ENCODE measurements at regions not wholly inside any gene's neighbourhood (a gene's known extent, or its start where the extent isn't known, plus 50 kb on each side); places are given as distances from the start of the nearest gene placed in this dataset.

- DNase-seq (ENCODE audit: low read depth) = no peak
- TF ChIP-seq MYC (IDR thresholded peaks at IDR 0.05; ENCODE audit: low read depth, low read length) = no peak
- TF ChIP-seq MAX (IDR thresholded peaks at IDR 0.05; ENCODE audit: low read depth, low read length) = no peak
- no peak for TF ChIP-seq POLR2A (IDR thresholded peaks at IDR 0.05; ENCODE audit: extremely low read depth, insufficient read length)
- no peak for TF ChIP-seq CTCF (IDR thresholded peaks at IDR 0.05; ENCODE audit: low read depth, low read length)
- H3K4me3 ChIP-seq (ENCODE audit: low read depth, low read length) = no peak overlapping the region
Measured at GRCh38 chrX:137646472-137646871, 80.5 kb downstream of the ZIC3 start.

- DNase-seq (ENCODE audit: low read depth) = no peak
- TF ChIP-seq MYC (IDR thresholded peaks at IDR 0.05; ENCODE audit: low read depth, low read length) = no peak
- TF ChIP-seq POLR2A (IDR thresholded peaks at IDR 0.05; ENCODE audit: extremely low read depth, insufficient read length) = no peak
- no peak for TF ChIP-seq CTCF (IDR thresholded peaks at IDR 0.05; ENCODE audit: low read depth, low read length)
- no peak for TF ChIP-seq MAX (IDR thresholded peaks at IDR 0.05; ENCODE audit: low read depth, low read length)
- no peak overlapping the region for H3K4me3 ChIP-seq (ENCODE audit: low read depth, low read length)
Measured at GRCh38 chrX:137651647-137652046, 85.7 kb downstream of the ZIC3 start.

GRCh38 chrX:137652086-137652485, 86.2 kb downstream of the ZIC3 start:
- no peak overlapping the region for H3K4me3 ChIP-seq (ENCODE audit: low read depth, low read length)
- no peak for DNase-seq (ENCODE audit: low read depth)
- no peak for TF ChIP-seq CTCF (IDR thresholded peaks at IDR 0.05; ENCODE audit: low read depth, low read length)
- no peak for TF ChIP-seq POLR2A (IDR thresholded peaks at IDR 0.05; ENCODE audit: extremely low read depth, insufficient read length)
- TF ChIP-seq MAX (IDR thresholded peaks at IDR 0.05; ENCODE audit: low read depth, low read length) = no peak
- no peak for TF ChIP-seq MYC (IDR thresholded peaks at IDR 0.05; ENCODE audit: low read depth, low read length)

- no peak overlapping the region for H3K4me3 ChIP-seq (ENCODE audit: low read depth, low read length)
- no peak for DNase-seq (ENCODE audit: low read depth)
- TF ChIP-seq MAX (IDR thresholded peaks at IDR 0.05; ENCODE audit: low read depth, low read length) (no peak), MYC (IDR thresholded peaks at IDR 0.05; ENCODE audit: low read depth, low read length) (no peak), CTCF (IDR thresholded peaks at IDR 0.05; ENCODE audit: low read depth, low read length) (no peak), POLR2A (IDR thresholded peaks at IDR 0.05; ENCODE audit: extremely low read depth, insufficient read length) (no peak)
Measured at GRCh38 chrX:137654481-137654880, 88.6 kb downstream of the ZIC3 start.

GRCh38 chrX:137667776-137668175, 101.8 kb downstream of the ZIC3 start:
- no peak overlapping the region for H3K4me3 ChIP-seq (ENCODE audit: low read depth, low read length)
- no peak for TF ChIP-seq POLR2A (IDR thresholded peaks at IDR 0.05; ENCODE audit: extremely low read depth, insufficient read length)
- no peak for TF ChIP-seq MAX (IDR thresholded peaks at IDR 0.05; ENCODE audit: low read depth, low read length)
- TF ChIP-seq MYC (IDR thresholded peaks at IDR 0.05; ENCODE audit: low read depth, low read length) = no peak
- TF ChIP-seq CTCF (IDR thresholded peaks at IDR 0.05; ENCODE audit: low read depth, low read length) = no peak
- no peak for DNase-seq (ENCODE audit: low read depth)

GRCh38 chrX:137684591-137684990, 118.7 kb downstream of the ZIC3 start:
- no peak for TF ChIP-seq POLR2A (IDR thresholded peaks at IDR 0.05; ENCODE audit: extremely low read depth, insufficient read length)
- no peak for TF ChIP-seq MAX (IDR thresholded peaks at IDR 0.05; ENCODE audit: low read depth, low read length)
- no peak for TF ChIP-seq CTCF (IDR thresholded peaks at IDR 0.05; ENCODE audit: low read depth, low read length)
- no peak for TF ChIP-seq MYC (IDR thresholded peaks at IDR 0.05; ENCODE audit: low read depth, low read length)
- DNase-seq (ENCODE audit: low read depth) = no peak
- no peak overlapping the region for H3K4me3 ChIP-seq (ENCODE audit: low read depth, low read length)

Data from NB4 (cell line).